K562 (cell line): ENCODE measurements at regions not wholly inside any gene's neighbourhood (a gene's known extent, or its start where the extent isn't known, plus 50 kb on each side); places are given as distances from the start of the nearest gene placed in this dataset.

ENCODE experiments used
- ATAC-seq: fragments of 200-7000 bp; cut with Tn5 transposase; 3 replicates; pipeline ENCODE4 v1.9.1; 2020; ENCODE audit warnings: moderate library complexity
- BruUV-seq: library from RNA; stranded (reverse); fragments of 400-500 nt; replicated peaks from 2 replicates; lab custom pipeline; 2021; lab: Mats Ljungman, UMichigan
- CTCF ChIA-PET: fragments of 300-600 bp; formaldehyde crosslinking; extraction: SDS; loops from one replicate; lab custom pipeline; 2021; ENCODE audit warnings: low intra/inter-chr PET ratio; lab: Yijun Ruan, JAX
- POLR2A ChIA-PET: fragments of 300-600, 350-650 bp; sonication (Branson Sonifier 250); formaldehyde crosslinking; extraction: SDS; loops from one replicate; lab custom pipeline; 2021; ENCODE audit warnings: antibody characterized with exemption, inconsistent platforms; lab: Yijun Ruan, JAX
- DNase-seq, 4 experiments: peaks; one replicate each; pipeline versions ENCODE4 v3.0.0 to v3.0.0-alpha.2; 2011 to 2018; ENCODE audit warnings: low spot score in 3 of 4, mixed read lengths in 3 of 4; ENCODE audit errors: extremely low read depth in 1 of 4
- FAIRE-seq: peaks from 2 replicates; lab custom pipeline; 2011; peaks lifted over from hg19 to GRCh38; lab: Jason Lieb, UNC
- H2AFZ ChIP-seq: 2 replicates; pipeline ENCODE4 v1.6.0; 2011; ENCODE audit warnings: low read depth, low read length, control low read depth, inconsistent platforms
- H3K27ac ChIP-seq: fragments of 200-600 bp; 3 replicates; pipeline ENCODE4 v1.8.0; 2011; ENCODE audit warnings: low read depth, mild to moderate bottlenecking, control low read depth, inconsistent platforms, low read length, moderate library complexity, mixed read lengths; ENCODE audit errors: extremely low read depth
- H3K27me3 ChIP-seq, 2 experiments: fragments of 300-600 bp in 1 of 2; 2 replicates in 1 of 2; 3 replicates in 1 of 2; pipeline versions ENCODE4 v1.6.0 to v1.8.0; 2011; ENCODE audit warnings: inconsistent platforms in 2 of 2, low read length in 2 of 2, mild to moderate bottlenecking in 1 of 2, mixed read lengths in 1 of 2, moderate library complexity in 1 of 2; ENCODE audit not compliant: control insufficient read depth in 2 of 2, insufficient read depth in 2 of 2
- H3K36me3 ChIP-seq: fragments of 300-600 bp; 3 replicates; pipeline ENCODE4 v1.8.0; 2011; ENCODE audit warnings: mild to moderate bottlenecking, low read length, inconsistent platforms; ENCODE audit not compliant: control insufficient read depth, insufficient read depth
- H3K4me1 ChIP-seq, 2 experiments: fragments of 200-600 bp in 1 of 2; replicated peaks in 1 of 2; 2 replicates in 1 of 2; 3 replicates in 1 of 2; pipeline versions ENCODE4 v1.5.1 to v1.8.0; 2011; ENCODE audit warnings: inconsistent platforms in 2 of 2, low read length in 2 of 2, mild to moderate bottlenecking in 1 of 2, mixed read lengths in 1 of 2, moderate library complexity in 1 of 2; ENCODE audit not compliant: control insufficient read depth in 2 of 2, insufficient read depth in 2 of 2
- H3K4me2 ChIP-seq: 2 replicates; pipeline ENCODE4 v1.6.1; 2011; ENCODE audit warnings: low read length, control low read depth, inconsistent platforms, mixed read lengths; ENCODE audit not compliant: insufficient read depth
- H3K4me3 ChIP-seq: fragments of 200-600 bp; sonication (generic), shearing (Covaris generic); 2 replicates; pipeline ENCODE4 v1.5.1; 2016; ENCODE audit warnings: control low read depth, inconsistent platforms
- H3K79me2 ChIP-seq: fragments of 200-600 bp; 3 replicates; pipeline ENCODE4 v1.8.0; 2011; ENCODE audit warnings: low read length, inconsistent platforms; ENCODE audit not compliant: control insufficient read depth, insufficient read depth
- H3K9ac ChIP-seq, 2 experiments: 2 replicates each; pipeline versions ENCODE4 v1.6.0 to v1.6.1; 2011; ENCODE audit warnings: low read depth in 2 of 2, low read length in 2 of 2, control low read depth in 1 of 2, inconsistent platforms in 1 of 2, mild to moderate bottlenecking in 1 of 2, mixed read lengths in 1 of 2; ENCODE audit not compliant: insufficient read depth in 1 of 2
- H3K9me1 ChIP-seq: one replicate; pipeline ENCODE4 v1.6.0; 2011; ENCODE audit warnings: inconsistent platforms, mild to moderate bottlenecking, low read length, moderate library complexity; ENCODE audit not compliant: control insufficient read depth, insufficient read depth
- H3K9me3 ChIP-seq: replicated peaks from 2 replicates; pipeline ENCODE4 v1.5.1; 2011; ENCODE audit warnings: low read depth, low read length, inconsistent platforms; ENCODE audit not compliant: control insufficient read depth, insufficient read depth
- H4K20me1 ChIP-seq: replicated peaks from 2 replicates; pipeline ENCODE4 v1.6.1; 2011; ENCODE audit warnings: low read length, inconsistent platforms, mixed read lengths; ENCODE audit not compliant: control insufficient read depth, insufficient read depth
- CBX3 ChIP-seq, 2 experiments: IDR thresholded peaks; 1 replicate in 1 of 2; 2 replicates in 1 of 2; pipeline ENCODE4 v1.6.1; 2012; ENCODE audit warnings: inconsistent platforms in 2 of 2, low read length in 2 of 2, borderline replicate concordance in 1 of 2, control low read depth in 1 of 2
- CEBPZ ChIP-seq: fragments of 150-350 bp; IDR thresholded peaks from 2 replicates; pipeline ENCODE4 v1.6.1; 2014; ENCODE audit warnings: low read depth, mild to moderate bottlenecking, low read length, borderline replicate concordance
- EP300 ChIP-seq: IDR thresholded peaks from 2 replicates; pipeline ENCODE4 v1.6.1; 2012; ENCODE audit warnings: low read length, improper control_type of control experiment
- GTF2B ChIP-seq: IDR thresholded peaks from 2 replicates; pipeline ENCODE4 v1.6.1; 2011; ENCODE audit not compliant: insufficient read length; ENCODE audit errors: extremely low read depth
- HDAC2 ChIP-seq: fragments of 450-650 bp; IDR thresholded peaks from 2 replicates; pipeline ENCODE4 v1.6.1; 2016; ENCODE audit warnings: mild to moderate bottlenecking
- RBM34 ChIP-seq: fragments of 200-400 bp; formaldehyde crosslinking; IDR thresholded peaks from 2 replicates; pipeline ENCODE4 v1.6.1; 2018; ENCODE audit warnings: low read length, borderline replicate concordance; ENCODE audit not compliant: insufficient read depth
- RFX5 ChIP-seq: IDR thresholded peaks from 2 replicates; pipeline ENCODE4 v1.6.1; 2011; ENCODE audit warnings: low read depth, mild to moderate bottlenecking, improper control_type of control experiment, low read length
- TRIM24 ChIP-seq, 2 experiments: fragments of 450-650 bp; IDR thresholded peaks; 2 replicates each; pipeline ENCODE4 v1.6.1; 2016
- TRIM28 ChIP-seq: fragments of 450-650 bp; IDR thresholded peaks from 2 replicates; pipeline ENCODE4 v1.6.1; 2017
- ZNF280B ChIP-seq: fragments of 250-450 bp; sonication (Bioruptor Pico); IDR thresholded peaks from 2 replicates; pipeline ENCODE4 v1.5.1; 2021; ENCODE audit warnings: mild to moderate bottlenecking
- ZNF507 ChIP-seq: conservative IDR thresholded peaks from 2 replicates; pipeline ENCODE4 v1.6.1; 2017; ENCODE audit warnings: missing genetic modification characterization, missing compliant biosample characterization
- ZNF695 ChIP-seq: fragments of 450-650 bp; formaldehyde crosslinking; IDR thresholded peaks from 2 replicates; pipeline ENCODE4 v1.4.0; 2020; ENCODE audit warnings: mild to moderate bottlenecking, moderate library complexity
- in situ Hi-C: fragments of 300-500 bp; cut with MboI; formaldehyde crosslinking; loops from 4 replicates; pipeline ENCODE4 v1.15.0; 2018; ENCODE audit warnings: inconsistent platforms, mixed read lengths
- intact Hi-C: fragments of 100-400 bp; cut with micrococcal nuclease; formaldehyde crosslinking; loops from 2 replicates; pipeline ENCODE4 v1.14.2; 2022

- POLR2A ChIA-PET = no interaction called here
These were observed 168.6 kb downstream of the DTWD1 start for GRCh38 chr15:49789436-49789835.

More at GRCh38 chr15:49789436-49789835, 168.6 kb downstream of the DTWD1 start:
- Histone ChIP-seq H3K9me1 (no peaks in the 10 kb centered on the region), H2AFZ (no peak overlapping the region), H3K4me3 (no peak overlapping the region), H3K27me3 (no peaks in the 10 kb centered on the region), H3K9me3 (no peaks in the 10 kb centered on the region), H3K4me2 (no peak overlapping the region), H3K79me2 (no peaks in the 10 kb centered on the region), H3K4me1 (no peaks in the 10 kb centered on the region), H3K36me3 (no peaks in the 10 kb centered on the region), H4K20me1 (no peaks in the 10 kb centered on the region), H3K27ac (no peak overlapping the region), H3K9ac (no peak overlapping the region)
- FAIRE-seq (no peak), ATAC-seq (no peak), DNase-seq (no peak)
- intact Hi-C loops (no loop called here), in situ Hi-C loops (no loop called here)
- TF ChIP-seq EP300 = no peak
- TF ChIP-seq TRIM28 = peak; percentile 94
- TF ChIP-seq ZNF695 (CRISPR knock-in tag) = no peak
- TF ChIP-seq RFX5 = no peak
- 0 out of 2 replicates have a peak, but pooled peaks have one; percentile 43 for TF ChIP-seq ZNF280B (CRISPR knock-in tag)
- TF ChIP-seq CBX3 (IDR thresholded peaks at IDR 0.05; ENCODE audit: borderline replicate concordance in 1 of 2, low read length in 2 of 2) = peak in 1 of 2 experiments; percentile 77; a peak in 1 of 3 replicates
- peak in 1 of 2 experiments; percentile 22; a peak in 1 of 4 replicates for TF ChIP-seq TRIM24 (IDR thresholded peaks at IDR 0.05)
- TF ChIP-seq CEBPZ = no peak
- no peak for TF ChIP-seq GTF2B
- TF ChIP-seq HDAC2 = no peak
- no peak for TF ChIP-seq ZNF507
- no peak for TF ChIP-seq RBM34
- CTCF ChIA-PET = no interaction called here
- BruUV-seq = no TSS peak
